IMR-90 (cell line): ENCODE measurements at regions not wholly inside any gene's neighbourhood (a gene's known extent, or its start where the extent isn't known, plus 50 kb on each side); places are given as distances from the start of the nearest gene placed in this dataset.

Source experiments
- CTCF ChIP-seq: conservative IDR thresholded peaks from 2 replicates; pipeline ENCODE4 v1.5.1; 2012; ENCODE audit warnings: mild to moderate bottlenecking, low read depth, low read length, improper control_type of control experiment
- NFE2L2 ChIP-seq: fragments of 150-350 bp; IDR thresholded peaks from 2 replicates; pipeline ENCODE4 v1.6.1; 2016; ENCODE audit warnings: low read depth, mild to moderate bottlenecking, low read length
- POLR2A ChIP-seq: IDR thresholded peaks from 2 replicates; pipeline ENCODE4 v1.6.1; 2012; ENCODE audit warnings: mild to moderate bottlenecking, low read depth, low read length
- RAD21 ChIP-seq: IDR thresholded peaks from 2 replicates; pipeline ENCODE4 v1.6.1; 2012; ENCODE audit warnings: low read length, improper control_type of control experiment
- RCOR1 ChIP-seq: IDR thresholded peaks from 2 replicates; pipeline ENCODE4 v1.6.1; 2012; ENCODE audit warnings: mild to moderate bottlenecking, low read length, improper control_type of control experiment; ENCODE audit not compliant: insufficient replicate concordance

- TF ChIP-seq CTCF = no peak
- no peak for TF ChIP-seq POLR2A
- TF ChIP-seq NFE2L2 = no peak
- no peak for TF ChIP-seq RAD21
- no peak for TF ChIP-seq RCOR1
These were observed 92.1 kb upstream of the EEF1E1 start for GRCh38 chr6:8194490-8194889.
